ENCODE measurements at regions not wholly inside any gene's neighbourhood (a gene's known extent, or its start where the extent isn't known, plus 50 kb on each side); places are given as distances from the start of the nearest gene placed in this dataset.

DNA sequence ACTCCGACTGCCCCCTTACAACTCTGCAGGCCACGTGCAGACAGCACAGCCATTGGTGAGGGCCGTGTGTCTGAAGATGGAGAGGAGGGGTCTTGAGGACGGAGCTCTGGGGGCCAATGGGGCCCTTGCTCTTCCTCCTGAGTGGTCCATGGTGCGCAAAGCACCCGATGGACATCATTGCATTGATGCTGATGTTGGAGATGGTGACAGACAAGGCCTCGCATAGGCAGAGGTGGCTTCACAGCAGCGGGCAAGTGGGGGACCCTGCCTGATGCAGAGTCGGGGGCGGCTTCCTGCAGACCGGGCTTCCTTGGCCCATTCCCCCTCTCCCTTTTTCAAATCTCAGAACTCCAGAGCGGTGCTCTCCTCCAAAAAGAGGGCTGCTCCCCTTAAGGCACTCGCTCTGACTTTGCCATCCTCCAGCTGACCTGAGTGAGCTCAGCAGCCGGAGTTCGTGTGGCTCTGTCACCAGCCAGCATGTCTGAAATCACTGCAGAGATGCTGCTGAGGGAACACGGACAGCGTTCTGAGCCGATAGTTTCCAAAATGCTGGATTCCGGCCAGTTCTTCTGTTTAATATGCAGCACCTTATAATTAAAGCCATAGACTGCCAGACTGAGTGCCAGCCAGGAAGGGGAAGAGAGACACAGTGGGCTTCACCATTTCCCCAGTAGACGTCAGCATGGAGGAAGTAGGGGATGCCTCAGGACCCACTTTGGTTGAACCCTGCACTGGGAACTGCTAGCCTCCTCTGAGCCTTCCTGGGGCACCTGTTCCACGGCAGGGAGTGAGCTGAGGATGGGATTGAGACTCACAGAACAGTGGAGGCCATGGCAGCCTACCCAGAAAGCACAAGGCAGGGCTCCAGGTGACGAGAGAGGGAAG lies 278.2 kb downstream of the BRD1 start:
- H2AFZ ChIP-seq (ENCODE audit: low read depth, low read length, poor library complexity, severe bottlenecking) = no peak overlapping the region
- POLR2A ChIA-PET = no interaction called here

More for the DNA sequence above, 278.2 kb downstream of the BRD1 start:
- Histone ChIP-seq H3K9ac (ENCODE audit: low read length) (no peak overlapping the region), H4K20me1 (ENCODE audit: insufficient read depth) (no peaks in the 10 kb centered on the region), H3K27ac (ENCODE audit: low read depth, low read length) (no peak overlapping the region), H3K9me3 (ENCODE audit: control insufficient read depth in 1 of 2, insufficient read depth in 1 of 2, low read depth in 1 of 2, low read length in 2 of 2) (no peaks in the 10 kb centered on the region), H3K27me3 (ENCODE audit: insufficient read depth, low read length) (no peaks in the 10 kb centered on the region), H3K79me2 (ENCODE audit: insufficient read depth, low read length) (no peaks in the 10 kb centered on the region), H3K4me3 (replicated peaks in 1 of 2; ENCODE audit: low read depth in 1 of 2, low read length in 2 of 2) (no peak overlapping the region), H3K4me2 (ENCODE audit: low read length) (no peak overlapping the region), H3K9me2 (ENCODE audit: insufficient read depth) (no peaks in the 10 kb centered on the region), H3K36me3 (ENCODE audit: control insufficient read depth in 1 of 2, insufficient read depth in 2 of 2, low read length in 2 of 2) (no peaks in the 10 kb centered on the region), H3K4me1 (ENCODE audit: control insufficient read depth in 1 of 2, insufficient read depth in 2 of 2, low read length in 2 of 2) (no peaks in the 10 kb centered on the region)
- intact Hi-C loops (cut with micrococcal nuclease) = no loop called here
- TF ChIP-seq, protein P1, sequence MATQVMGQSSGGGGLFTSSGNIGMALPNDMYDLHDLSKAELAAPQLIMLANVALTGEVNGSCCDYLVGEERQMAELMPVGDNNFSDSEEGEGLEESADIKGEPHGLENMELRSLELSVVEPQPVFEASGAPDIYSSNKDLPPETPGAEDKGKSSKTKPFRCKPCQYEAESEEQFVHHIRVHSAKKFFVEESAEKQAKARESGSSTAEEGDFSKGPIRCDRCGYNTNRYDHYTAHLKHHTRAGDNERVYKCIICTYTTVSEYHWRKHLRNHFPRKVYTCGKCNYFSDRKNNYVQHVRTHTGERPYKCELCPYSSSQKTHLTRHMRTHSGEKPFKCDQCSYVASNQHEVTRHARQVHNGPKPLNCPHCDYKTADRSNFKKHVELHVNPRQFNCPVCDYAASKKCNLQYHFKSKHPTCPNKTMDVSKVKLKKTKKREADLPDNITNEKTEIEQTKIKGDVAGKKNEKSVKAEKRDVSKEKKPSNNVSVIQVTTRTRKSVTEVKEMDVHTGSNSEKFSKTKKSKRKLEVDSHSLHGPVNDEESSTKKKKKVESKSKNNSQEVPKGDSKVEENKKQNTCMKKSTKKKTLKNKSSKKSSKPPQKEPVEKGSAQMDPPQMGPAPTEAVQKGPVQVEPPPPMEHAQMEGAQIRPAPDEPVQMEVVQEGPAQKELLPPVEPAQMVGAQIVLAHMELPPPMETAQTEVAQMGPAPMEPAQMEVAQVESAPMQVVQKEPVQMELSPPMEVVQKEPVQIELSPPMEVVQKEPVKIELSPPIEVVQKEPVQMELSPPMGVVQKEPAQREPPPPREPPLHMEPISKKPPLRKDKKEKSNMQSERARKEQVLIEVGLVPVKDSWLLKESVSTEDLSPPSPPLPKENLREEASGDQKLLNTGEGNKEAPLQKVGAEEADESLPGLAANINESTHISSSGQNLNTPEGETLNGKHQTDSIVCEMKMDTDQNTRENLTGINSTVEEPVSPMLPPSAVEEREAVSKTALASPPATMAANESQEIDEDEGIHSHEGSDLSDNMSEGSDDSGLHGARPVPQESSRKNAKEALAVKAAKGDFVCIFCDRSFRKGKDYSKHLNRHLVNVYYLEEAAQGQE (IDR thresholded peaks at IDR 0.05; ENCODE audit: low read depth) = no peak
- RAD21 ChIA-PET (ENCODE audit: low non-redundant PET in 1 of 2, low total read pairs in 2 of 2, uncharacterized antibody in 2 of 2, unreplicated experiment in 2 of 2) = no interaction called here
- BruUV-seq (replicated peaks) = no TSS peak
- DNase-seq (ENCODE audit: low read depth, low spot score) = no peak
- CTCF ChIA-PET = interaction anchor here (3.6 kb wide), 1 partner anchor 116 kb away, joined by 17 read pairs; no protein-coding TSS in a partner anchor
- no peak for ATAC-seq
